WERI-Rb-1 (cell line): ENCODE measurements at regions not wholly inside any gene's neighbourhood (a gene's known extent, or its start where the extent isn't known, plus 50 kb on each side); places are given as distances from the start of the nearest gene placed in this dataset.

Source experiments
- DNase-seq: peaks from one replicate; pipeline ENCODE4 v3.0.0-alpha.2; 2020
- H3K27ac ChIP-seq: fragments of 250-450 bp; sonication (Bioruptor Pico); 2 replicates; pipeline ENCODE4 v1.5.1; 2020; ENCODE audit warnings: mild to moderate bottlenecking, moderate library complexity
- H3K27me3 ChIP-seq: fragments of 250-450 bp; sonication (Bioruptor Pico); 2 replicates; pipeline ENCODE4 v1.5.1; 2021; ENCODE audit warnings: mild to moderate bottlenecking, low read depth, moderate library complexity; ENCODE audit not compliant: insufficient read depth, severe bottlenecking
- H3K36me3 ChIP-seq: fragments of 250-450 bp; sonication (Bioruptor Pico); 2 replicates; pipeline ENCODE4 v1.5.1; 2020; ENCODE audit warnings: mild to moderate bottlenecking, moderate library complexity
- H3K4me3 ChIP-seq: 2 replicates; pipeline ENCODE4 v1.5.1; 2011; ENCODE audit warnings: low read depth, mild to moderate bottlenecking, control low read depth, low read length
- H3K9me3 ChIP-seq: fragments of 250-450 bp; sonication (Bioruptor Pico); 2 replicates; pipeline ENCODE4 v1.5.1; 2021; ENCODE audit warnings: mild to moderate bottlenecking, moderate library complexity; ENCODE audit not compliant: severe bottlenecking
- TF ChIP-seq, protein P1 (sequence below): IDR thresholded peaks from 2 replicates; pipeline ENCODE4 v1.5.1; 2011; ENCODE audit warnings: low read depth, mild to moderate bottlenecking, control low read depth, inconsistent platforms, low read length

DNA sequence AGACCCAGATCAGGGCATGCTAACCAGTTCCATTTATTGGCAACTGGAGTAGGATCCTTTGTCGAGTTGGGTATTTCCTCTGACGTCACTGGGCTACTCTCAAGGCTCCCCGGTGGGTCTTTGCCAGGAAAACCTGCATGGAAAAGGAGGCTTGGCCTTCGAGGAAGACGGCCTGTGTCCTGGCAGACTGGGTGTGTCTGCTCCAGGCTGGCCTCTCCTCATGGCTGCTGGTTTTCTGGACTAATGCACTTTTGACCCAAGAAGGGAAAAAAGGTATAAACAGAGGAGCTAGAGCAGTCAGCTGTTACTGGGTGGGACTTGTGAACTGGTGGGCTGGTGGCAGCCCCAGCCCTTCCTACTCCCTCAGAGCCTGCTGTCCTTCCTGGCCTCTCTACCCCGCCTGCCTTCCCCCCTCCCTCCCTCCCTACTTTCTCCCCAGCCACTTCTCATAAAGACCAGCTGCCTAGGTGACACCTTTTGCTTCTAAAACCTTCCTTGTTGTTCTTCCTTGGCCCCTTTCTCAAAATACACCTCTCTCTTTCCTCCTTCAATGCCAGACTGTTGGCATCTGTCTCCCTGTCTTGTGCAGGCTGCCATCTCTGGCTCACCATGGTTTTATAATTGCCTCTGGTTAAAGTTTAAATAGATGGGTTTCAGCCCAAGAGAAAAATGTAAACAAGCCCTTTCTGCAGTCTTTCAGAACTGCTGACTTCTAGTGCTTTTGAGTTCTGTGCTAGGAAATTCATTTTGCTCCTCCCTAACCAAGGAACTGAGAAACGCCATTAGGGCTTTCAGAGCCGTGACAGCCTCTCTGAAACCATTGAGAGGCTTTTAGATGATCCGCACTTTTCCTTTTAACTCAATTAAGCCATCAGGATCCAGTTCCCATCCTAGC, 101.8 kb upstream of the MKLN1 start:
- TF ChIP-seq, protein P1, sequence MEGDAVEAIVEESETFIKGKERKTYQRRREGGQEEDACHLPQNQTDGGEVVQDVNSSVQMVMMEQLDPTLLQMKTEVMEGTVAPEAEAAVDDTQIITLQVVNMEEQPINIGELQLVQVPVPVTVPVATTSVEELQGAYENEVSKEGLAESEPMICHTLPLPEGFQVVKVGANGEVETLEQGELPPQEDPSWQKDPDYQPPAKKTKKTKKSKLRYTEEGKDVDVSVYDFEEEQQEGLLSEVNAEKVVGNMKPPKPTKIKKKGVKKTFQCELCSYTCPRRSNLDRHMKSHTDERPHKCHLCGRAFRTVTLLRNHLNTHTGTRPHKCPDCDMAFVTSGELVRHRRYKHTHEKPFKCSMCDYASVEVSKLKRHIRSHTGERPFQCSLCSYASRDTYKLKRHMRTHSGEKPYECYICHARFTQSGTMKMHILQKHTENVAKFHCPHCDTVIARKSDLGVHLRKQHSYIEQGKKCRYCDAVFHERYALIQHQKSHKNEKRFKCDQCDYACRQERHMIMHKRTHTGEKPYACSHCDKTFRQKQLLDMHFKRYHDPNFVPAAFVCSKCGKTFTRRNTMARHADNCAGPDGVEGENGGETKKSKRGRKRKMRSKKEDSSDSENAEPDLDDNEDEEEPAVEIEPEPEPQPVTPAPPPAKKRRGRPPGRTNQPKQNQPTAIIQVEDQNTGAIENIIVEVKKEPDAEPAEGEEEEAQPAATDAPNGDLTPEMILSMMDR: no peak
- Histone ChIP-seq H3K27ac (no peak overlapping the region), H3K4me3 (no peak overlapping the region), H3K9me3 (no peaks in the 10 kb centered on the region), H3K36me3 (no peaks in the 10 kb centered on the region), H3K27me3 (no peaks in the 10 kb centered on the region)
- no peak for DNase-seq

- Histone ChIP-seq H3K27me3 (no peaks in the 10 kb centered on the region), H3K36me3 (no peaks in the 10 kb centered on the region), H3K4me3 (no peak overlapping the region), H3K9me3 (no peaks in the 10 kb centered on the region), H3K27ac (no peak overlapping the region)
- DNase-seq: no peak
- TF ChIP-seq, protein P1: no peak
These were observed 101.2 kb upstream of the MKLN1 start for GRCh38 chr7:131226514-131226865.

DNA sequence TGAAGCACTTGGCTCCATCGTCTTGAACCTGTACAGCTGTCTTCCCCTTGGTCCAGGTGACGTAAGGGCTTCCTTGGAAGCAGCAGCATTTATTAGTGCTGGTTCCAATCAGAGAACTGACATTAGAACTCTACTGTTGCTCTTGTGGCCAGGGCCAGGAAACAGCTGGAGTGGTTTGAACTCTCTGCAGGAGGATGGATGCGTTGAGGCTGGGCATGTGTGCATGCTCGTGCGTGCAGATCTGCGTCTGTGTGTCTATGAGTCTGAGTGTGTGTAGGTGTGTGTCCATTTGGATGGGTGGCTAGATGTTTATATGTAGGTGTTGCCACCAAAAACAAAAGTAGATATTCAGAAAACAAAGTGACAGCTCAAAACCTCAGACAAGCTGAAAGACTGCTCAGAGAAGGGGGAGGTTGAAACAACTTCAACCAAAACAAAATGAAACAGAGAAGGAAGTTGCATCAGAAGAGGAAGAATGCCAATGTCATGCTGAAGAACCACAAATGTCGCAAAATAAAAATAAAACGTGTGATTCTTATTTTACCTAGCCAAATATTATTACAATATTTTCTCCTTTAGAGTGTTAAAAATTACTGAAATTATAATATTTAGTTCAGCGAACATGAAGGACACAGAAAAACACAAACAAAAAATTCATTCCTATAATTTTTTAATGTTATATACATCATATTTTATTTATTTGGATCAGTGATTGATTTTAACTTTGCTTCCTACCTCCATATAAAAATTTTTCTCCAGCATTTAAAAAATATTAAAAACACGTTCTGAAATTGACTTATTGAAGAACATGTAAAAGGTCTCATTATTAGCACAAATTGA, 96.1 kb upstream of the MKLN1 start:
- no peak overlapping the region for H3K4me3 ChIP-seq
- no peak overlapping the region for H3K27ac ChIP-seq

GRCh38 chr7:131232768-131233167, 94.9 kb upstream of the MKLN1 start:
- Histone ChIP-seq H3K36me3 (no peaks in the 10 kb centered on the region), H3K4me3 (no peak overlapping the region), H3K27me3 (no peaks in the 10 kb centered on the region), H3K9me3 (no peaks in the 10 kb centered on the region), H3K27ac (no peak overlapping the region)
- TF ChIP-seq, protein P1: no peak
- DNase-seq: no peak

More for the DNA sequence above, 96.1 kb upstream of the MKLN1 start:
- Histone ChIP-seq H3K36me3 (no peaks in the 10 kb centered on the region), H3K27me3 (no peaks in the 10 kb centered on the region), H3K9me3 (no peaks in the 10 kb centered on the region)
- DNase-seq: no peak
- TF ChIP-seq, protein P1: no peak

DNA sequence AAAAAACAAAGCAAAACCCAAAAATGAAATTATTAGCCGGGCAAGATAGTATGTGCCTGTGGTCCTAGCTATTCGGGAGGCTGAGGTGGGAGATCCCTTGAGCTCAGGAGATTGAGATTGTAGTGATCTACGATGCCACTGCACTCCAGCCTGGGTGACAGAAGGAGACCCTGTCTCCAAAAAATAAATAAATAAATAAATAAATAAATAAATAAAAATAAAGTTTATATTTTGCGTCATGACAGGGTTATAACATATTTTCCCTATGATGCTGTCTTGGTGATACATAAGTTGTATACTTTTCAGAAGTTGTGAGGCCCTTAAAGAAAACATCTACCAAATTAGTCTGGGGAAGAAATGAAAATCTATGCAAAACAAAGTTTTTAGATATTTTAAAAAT, 94.5 kb upstream of the MKLN1 start:
- Histone ChIP-seq H3K36me3 (no peaks in the 10 kb centered on the region), H3K9me3 (no peaks in the 10 kb centered on the region), H3K4me3 (no peak overlapping the region), H3K27ac (no peak overlapping the region), H3K27me3 (no peaks in the 10 kb centered on the region)
- TF ChIP-seq, protein P1: no peak
- DNase-seq: no peak
